ENCODE measurements at regions not wholly inside any gene's neighbourhood (a gene's known extent, or its start where the extent isn't known, plus 50 kb on each side); places are given as distances from the start of the nearest gene placed in this dataset.

- no peak for DNase-seq (ENCODE audit: low read depth, low spot score)
These were observed 745.2 kb upstream of the GCFC2 start for GRCh38 chr2:76455910-76456309.

- no peak for DNase-seq (ENCODE audit: low read depth, low spot score)
These were observed 739.3 kb upstream of the GCFC2 start for GRCh38 chr2:76450024-76450475.

DNA sequence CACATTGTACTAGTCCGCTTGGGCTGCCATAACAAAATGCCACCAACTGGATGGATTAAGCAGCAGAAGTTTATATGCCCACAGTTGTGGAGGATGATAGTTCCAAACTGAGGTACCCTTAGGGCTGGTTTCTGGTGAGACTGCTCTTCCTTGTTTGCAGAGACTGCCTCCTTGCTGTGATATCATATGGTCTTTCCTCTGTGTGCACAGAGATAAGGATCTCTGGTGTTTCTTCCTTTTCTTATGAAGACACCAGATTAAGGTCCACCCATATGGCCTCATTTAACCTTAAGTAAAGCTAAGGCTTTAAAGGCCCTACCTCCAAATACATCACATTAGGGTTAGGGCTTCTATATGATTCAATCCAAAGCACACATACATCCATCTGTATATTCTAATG lies 738.2 kb upstream of the GCFC2 start:
- no peak for DNase-seq (ENCODE audit: low read depth, low spot score)

- no peak for DNase-seq (ENCODE audit: low read depth, low spot score)
These were observed 736.6 kb upstream of the GCFC2 start for GRCh38 chr2:76447294-76447693.

DNA sequence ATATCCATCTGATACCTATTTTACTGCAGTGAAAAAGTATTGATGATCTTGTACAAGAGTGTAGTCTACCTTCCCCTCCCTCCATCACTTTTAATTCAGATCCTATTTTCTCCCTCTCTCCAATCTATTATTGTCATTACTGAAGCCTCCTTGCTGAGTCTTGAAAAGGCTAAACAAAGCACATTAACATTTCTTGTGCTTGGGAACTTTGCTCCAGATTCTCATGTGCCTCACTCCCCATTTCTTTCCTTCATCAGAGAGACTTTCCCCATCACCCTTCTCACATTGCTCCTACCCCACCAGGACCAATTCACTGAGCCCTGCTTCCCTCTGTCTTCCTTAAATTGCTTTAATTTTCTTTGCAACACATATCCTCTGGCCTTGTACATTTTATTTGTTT lies 736.2 kb upstream of the GCFC2 start:
- no peak for DNase-seq (ENCODE audit: low read depth, low spot score)

GRCh38 chr2:76445880-76446279 lies 735.2 kb upstream of the GCFC2 start:
- no peak for DNase-seq (ENCODE audit: low read depth, low spot score)

DNA sequence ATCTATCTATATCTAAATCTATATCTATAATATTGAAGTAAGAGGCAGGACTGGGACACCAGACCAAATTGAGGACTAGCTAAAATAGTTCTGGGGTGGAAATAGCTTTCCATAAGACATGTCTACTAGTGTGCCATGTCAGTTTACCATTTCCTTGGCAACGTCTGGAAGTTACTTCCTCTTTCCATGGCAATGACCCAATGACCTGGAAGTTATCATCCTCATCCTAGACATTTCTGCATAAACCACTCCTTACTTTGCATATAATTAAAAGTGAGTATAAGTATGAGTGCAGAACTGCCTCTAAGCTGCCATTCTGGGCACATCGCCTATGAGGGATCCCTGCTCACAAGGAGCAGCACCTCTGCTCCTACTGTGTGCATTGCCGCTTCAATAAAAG lies 734.0 kb upstream of the GCFC2 start:
- no peak for DNase-seq (ENCODE audit: low read depth, low spot score)

DNA sequence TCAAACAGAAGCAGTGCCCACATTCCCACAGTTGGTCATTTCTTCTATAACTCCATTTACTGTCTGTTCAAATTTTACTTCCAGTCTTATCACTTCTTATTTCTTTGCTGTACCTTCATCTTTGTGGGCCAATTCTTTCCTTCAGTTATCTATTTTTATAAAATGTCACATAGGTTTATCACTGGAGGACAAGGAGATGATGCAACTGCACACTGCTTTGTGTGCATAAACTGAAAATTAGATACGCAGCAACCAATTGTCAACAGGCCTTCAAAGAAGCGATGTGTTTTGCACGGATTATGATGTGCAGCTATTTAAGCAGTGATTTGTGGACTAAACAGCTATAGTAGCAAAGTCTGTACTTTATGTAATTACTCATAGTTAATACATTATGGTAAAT lies 726.8 kb upstream of the GCFC2 start:
- DNase-seq (ENCODE audit: low read depth, low spot score) = no peak

DNA sequence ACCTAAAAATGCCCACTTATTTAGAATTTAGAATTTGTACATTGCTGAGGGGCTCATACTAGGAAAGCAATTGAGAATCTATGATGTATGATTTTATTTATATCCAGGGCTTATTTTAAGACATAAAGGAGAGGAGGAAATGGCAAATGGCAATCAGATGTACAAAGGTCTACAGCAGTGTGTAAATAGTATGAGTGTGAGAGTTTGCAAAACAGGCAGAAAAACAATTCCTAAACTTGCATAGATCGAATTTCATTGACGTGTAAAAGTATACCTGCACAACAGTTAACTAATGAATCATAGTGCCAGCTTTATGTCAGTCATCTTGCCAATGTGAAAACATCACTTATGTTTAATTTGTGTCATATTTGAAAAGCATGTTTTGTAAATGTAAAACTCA lies 718.7 kb upstream of the GCFC2 start:
- DNase-seq (ENCODE audit: low read depth, low spot score) = no peak

- DNase-seq (ENCODE audit: low read depth, low spot score) = no peak
These were observed 716.7 kb upstream of the GCFC2 start for GRCh38 chr2:76427452-76427851.

DNA sequence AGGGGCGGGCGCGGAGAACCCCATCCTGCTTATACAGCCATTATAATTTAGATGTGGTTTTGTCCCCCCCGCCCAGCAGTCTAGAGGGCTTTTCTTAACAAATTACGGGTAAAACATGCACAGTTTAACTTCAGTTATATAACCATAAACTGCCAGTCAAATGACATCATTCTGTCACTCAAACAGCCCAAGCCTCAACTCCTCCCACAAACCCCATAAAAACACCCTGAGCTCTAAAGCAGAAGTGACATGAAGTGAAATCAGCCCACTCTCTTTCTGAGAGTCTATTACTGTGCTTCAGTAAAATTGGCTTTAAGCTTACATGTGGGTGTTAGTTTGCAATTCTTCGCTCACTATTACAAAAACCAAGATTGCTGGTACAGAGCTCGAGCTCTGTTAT lies 705.1 kb upstream of the GCFC2 start:
- DNase-seq (ENCODE audit: low read depth, low spot score) = no peak

DNA sequence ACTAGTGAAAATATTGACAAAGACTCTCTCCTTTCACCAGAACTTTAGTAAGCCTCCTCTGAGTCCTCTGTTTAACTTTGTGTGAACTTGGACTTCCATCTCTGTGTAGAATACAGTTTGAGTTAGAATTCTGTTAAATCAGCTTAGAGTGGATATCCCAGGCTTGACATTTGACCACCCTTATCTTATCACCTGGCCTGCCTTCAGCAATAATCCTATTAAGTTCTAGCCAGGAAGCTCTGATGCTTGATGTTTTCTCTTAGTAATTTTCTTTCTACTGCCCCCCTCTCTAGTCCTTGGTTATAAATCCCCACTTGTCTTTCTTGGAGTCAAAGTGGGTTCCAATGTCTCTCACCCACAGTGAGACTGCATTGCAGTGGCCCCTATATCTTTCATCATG lies 702.7 kb upstream of the GCFC2 start:
- DNase-seq (ENCODE audit: low read depth, low spot score) = no peak

GRCh38 chr2:76406134-76406855 lies 695.6 kb upstream of the GCFC2 start:
- no peak for DNase-seq (ENCODE audit: low read depth, low spot score)

DNA sequence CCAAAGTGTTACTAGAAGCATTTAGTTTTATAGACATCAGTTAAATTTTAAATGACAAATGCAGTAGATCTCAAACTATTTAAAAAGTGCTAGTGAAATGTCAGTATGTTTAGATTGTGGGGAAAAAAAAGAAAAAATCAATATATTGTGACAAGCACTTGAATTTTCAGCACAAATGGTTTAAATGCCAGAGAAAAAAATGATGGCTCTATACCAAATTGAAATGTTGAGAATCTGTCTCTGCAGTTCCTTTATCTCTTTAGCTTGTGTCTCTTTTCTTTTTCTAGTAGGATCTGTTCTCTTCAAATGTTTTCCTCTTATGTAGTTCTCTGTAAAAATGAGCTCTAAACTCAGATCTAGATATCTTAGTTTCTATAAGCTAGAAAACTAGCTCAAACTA lies 682.6 kb upstream of the GCFC2 start:
- no peak for DNase-seq (ENCODE audit: low read depth, low spot score)

- no peak for DNase-seq (ENCODE audit: low read depth, low spot score)
These were observed 681.0 kb upstream of the GCFC2 start for GRCh38 chr2:76391678-76392077.

GRCh38 chr2:76387294-76387693 lies 676.6 kb upstream of the GCFC2 start:
- DNase-seq (ENCODE audit: low read depth, low spot score) = no peak

GRCh38 chr2:76385943-76386342 lies 675.2 kb upstream of the GCFC2 start:
- no peak for DNase-seq (ENCODE audit: low read depth, low spot score)

GRCh38 chr2:76381624-76382023 lies 670.9 kb upstream of the GCFC2 start:
- no peak for DNase-seq (ENCODE audit: low read depth, low spot score)

DNA sequence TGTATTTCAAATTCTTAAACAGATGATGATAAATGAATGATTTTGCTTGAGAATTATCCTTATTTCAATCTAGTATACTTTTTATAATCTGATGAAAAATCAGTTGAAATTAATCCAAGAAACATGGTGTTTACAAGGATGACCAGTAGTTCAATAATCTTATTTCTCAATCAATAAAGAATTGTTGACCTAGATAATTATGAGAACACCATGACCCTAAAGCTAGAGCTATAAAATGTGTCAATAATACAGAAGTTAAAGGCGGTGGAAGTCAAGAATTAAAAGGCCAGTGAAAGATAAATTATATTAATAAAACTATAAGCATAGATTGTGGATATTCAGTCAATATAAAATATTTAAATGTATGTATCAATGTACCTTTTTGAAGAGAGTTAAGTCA lies 667.4 kb upstream of the GCFC2 start:
- DNase-seq (ENCODE audit: low read depth, low spot score) = no peak

DNA sequence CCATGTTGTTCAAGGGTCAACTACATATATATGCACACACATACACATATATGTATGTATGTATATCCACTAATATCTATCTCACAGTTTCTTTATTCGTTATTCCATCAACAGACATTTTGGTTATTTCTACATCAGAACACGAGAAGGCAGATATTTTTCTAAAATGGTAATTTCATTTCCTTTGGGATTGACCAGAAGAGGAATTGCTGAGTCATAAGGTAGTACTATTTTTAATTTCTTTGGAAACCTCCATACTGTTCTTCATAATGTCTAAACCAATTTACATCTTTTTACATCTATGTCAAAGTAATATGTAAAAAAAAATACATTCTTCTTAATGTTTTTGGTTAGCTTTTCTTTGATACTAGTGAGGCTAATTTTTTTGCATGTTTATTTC lies 630.7 kb upstream of the GCFC2 start:
- DNase-seq (ENCODE audit: low read depth, low spot score) = no peak

GRCh38 chr2:76332871-76333270 lies 622.2 kb upstream of the GCFC2 start:
- DNase-seq (ENCODE audit: low read depth, low spot score) = no peak

- DNase-seq (ENCODE audit: low read depth, low spot score) = no peak
These were observed 620.1 kb upstream of the GCFC2 start for GRCh38 chr2:76330865-76331264.

DNA sequence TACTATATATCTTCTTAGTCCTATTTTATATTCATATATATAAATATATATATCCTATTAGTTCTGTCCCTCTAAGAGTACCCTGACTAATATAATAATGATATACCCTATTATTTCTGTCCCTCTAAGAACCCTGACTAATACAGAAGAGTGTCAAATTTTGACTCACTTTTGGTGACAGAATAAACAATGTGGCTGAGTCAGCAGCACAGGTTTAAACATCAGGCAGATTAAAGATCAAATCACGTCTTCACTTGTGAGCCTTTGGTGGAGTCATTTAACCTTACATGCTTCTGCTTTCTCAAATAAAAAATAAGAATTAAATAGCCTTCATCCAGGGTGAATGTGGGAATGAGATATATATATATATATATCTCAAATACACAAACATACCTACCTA lies 615.9 kb upstream of the GCFC2 start:
- DNase-seq (ENCODE audit: low read depth, low spot score) = no peak

- DNase-seq (ENCODE audit: low read depth, low spot score) = no peak
These were observed 612.7 kb upstream of the GCFC2 start for GRCh38 chr2:76323381-76323780.

Measured in smooth muscle cell of the brain vasculature (primary cell).